CD4-positive, alpha-beta T cell treated with Interleukin-6 at 100 ng/mL for 8 hours (primary cell): ENCODE measurements at regions not wholly inside any gene's neighbourhood (a gene's known extent, or its start where the extent isn't known, plus 50 kb on each side); places are given as distances from the start of the nearest gene placed in this dataset.
"Not testable (repeated sequence)": the region's sequence is repeated elsewhere in the genome, so short reads cannot be mapped to it uniquely, and the experiment has no call there.

ENCODE experiments used
- DNase-seq: peaks from one replicate; pipeline ENCODE4 v3.0.0-alpha.2; 2020; ENCODE audit warnings: mixed read lengths, low spot score

DNA sequence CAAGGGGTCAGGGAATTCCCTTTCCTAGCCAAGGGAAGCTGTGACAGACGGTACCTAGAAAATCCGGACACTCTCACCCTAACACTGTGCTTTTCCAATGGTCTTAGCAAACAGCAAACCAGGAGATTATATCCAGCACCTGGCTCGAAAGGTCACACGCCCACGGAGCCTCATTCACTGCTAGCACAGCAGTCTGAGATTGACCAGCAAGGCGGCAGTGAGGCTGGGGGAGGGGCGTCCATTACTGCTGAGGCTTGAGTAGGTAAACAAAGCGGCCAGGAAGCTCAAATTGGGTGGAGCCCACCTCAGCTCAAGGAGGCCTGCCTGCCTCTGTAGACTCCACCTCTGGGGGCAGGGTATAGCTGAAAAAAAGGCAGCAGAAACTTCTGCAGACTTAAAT lies 447.3 kb downstream of the RSL24D1 start:
- not testable (repeated sequence) for DNase-seq

- no peak for DNase-seq
Observed at GRCh38 chr15:54722342-54722986, 474.3 kb downstream of the RSL24D1 start.

DNA sequence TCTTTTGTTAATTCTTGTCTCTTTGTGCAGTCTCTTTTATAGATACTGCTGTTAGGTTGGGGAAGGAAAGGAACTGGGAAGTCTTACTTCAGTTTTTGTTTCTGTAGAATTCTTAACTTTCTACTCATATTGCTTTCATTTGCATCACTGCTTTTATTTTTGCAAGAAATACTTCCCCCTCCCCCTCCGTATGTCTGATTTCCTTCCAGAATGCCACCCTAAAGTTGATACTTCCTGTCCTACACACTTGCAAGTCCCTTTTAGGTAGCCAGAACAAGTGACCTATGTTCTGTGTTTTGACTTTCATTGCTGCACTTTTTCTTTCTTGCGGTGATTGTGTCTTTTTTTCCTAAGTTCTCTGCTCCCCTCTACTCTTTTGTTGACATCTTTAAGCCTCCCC lies 477.4 kb downstream of the RSL24D1 start:
- no peak for DNase-seq

- DNase-seq = no peak
Observed at GRCh38 chr15:54707805-54708752, 488.7 kb downstream of the RSL24D1 start.

GRCh38 chr15:54687628-54688027 lies 509.1 kb downstream of the RSL24D1 start:
- DNase-seq = no peak
